ENCODE measurements at regions not wholly inside any gene's neighbourhood (a gene's known extent, or its start where the extent isn't known, plus 50 kb on each side); places are given as distances from the start of the nearest gene placed in this dataset.

DNA sequence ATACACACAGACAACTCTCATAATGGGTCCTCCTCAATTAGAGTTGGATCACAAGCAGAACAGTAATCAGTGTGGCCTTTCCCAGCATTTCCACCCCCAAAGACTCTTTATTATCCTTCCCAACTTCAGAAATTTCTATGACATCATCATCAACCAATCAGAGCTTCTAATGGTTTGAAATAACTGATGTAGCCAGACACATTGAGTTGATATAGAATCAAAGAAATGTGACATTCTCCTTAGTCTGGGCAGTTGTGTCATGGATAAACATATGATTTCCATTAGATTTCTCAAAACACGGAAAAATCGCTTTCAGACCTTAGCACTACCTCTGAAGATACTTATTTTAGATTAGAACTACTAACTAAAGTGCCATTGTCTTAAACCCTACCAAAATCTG is 75.7 kb upstream of the NFIB start:
- DNase-seq, result no peak

DNA sequence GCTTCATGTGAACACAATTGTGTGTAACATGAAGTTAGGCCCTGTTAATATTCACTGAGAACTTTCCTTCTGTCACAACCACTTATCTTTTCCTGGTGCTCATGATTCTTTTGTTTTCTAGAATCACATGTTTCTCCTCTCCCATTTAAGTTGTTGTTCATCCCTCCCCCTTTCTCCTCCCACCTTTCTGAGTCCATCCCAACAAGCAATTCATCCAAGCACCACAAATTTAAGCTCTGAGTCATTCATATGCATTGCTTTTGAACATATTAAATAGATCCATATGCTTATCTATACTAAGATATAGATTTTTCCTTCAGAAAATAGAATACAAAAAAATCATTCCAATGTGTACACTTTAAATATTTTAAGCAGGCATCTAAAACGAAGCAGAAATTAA is 75.2 kb upstream of the NFIB start:
- no peak for DNase-seq

DNA sequence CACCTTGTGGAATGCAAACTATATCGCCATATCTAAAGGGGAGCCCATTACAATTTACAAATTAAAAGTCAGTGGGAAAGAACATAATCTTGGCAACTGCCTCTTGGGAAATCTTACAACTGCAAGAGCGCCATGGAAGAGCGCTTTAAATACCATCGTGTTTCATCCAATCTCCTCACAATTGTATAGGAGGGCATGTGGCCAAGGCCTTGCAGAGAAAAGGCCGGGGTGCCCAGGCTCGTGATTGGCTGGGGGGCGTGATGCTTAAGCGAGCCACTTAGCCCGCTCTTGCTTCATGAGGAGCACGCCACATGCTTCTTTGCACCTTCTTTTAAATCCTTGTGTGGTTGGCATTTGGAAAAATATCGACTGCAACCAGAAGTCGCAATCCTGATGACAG is 69.8 kb upstream of the NFIB start:
- no peak for DNase-seq

DNA sequence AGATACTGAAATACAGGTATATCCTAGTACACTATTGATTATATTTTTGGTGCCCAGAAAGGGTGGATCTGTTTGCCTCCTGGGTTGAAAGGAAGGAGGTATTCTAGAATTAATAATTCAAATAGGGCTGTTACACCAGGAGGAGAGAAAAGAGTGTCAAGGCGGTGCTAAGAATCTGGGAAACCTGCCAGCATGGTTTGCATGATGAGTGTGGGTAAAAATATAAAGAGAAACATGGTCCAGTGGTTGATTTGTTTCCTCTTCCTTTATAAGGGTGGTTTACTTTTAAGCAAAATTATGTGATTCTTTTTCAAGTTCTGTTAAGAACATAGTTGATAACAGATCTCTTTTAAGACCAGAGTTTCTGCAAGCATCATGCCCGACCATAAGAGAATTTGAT is 69.4 kb upstream of the NFIB start:
- no peak for DNase-seq

DNA sequence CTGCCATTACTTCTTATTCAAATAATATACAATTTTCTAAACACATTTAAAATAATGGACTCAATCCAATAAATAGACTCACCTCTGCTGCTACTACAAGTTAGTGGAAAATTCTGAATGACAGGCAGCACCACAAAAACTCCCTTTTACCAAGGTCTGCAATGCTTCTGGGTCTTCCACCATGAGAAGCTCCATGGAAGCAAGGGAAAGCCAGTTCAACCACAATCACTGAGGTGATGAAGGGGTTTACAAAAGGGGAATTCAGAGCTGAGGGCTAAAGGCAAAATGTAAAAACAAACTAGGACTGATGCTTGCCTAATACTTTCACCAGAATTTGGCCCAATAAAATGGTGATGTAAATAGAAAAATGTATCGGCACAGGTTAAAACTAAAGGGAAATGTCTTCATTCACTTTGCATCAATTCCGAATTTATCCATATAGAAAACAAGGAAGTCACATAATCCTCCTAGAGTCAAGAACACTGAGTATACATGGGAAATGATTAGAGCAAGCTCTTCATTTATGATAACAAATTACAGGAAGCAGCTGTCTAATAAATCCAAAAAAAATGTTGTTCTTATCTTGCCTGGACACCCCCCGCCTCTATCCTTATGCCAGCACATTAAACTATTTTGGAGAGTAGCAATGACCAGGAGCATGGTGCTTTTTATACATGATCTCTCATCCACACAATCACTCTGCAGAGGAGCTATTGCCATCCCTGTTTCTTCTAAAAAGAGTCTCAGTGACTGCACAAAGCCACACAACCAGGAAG is 66.3 kb upstream of the NFIB start:
- no peak for DNase-seq

DNA sequence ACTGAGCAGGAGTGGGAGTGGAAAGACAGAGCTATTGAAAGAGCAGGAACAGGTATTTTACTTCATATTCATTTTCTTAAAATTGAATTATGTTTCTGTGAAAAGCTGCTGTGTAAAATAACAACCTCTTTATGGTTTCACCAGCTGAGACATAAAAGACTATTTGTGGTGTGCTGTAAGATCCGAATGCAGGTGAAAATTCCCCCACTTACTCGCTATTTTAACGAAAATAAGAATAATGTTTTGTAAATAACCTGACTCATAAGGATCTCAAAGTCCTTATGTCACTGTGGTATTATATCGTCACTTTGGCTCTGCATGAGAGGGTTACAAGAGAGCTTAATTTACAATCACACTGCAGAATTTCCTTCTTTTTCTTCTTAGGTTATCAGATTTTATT is 65.3 kb upstream of the NFIB start:
- DNase-seq, result no peak

DNA sequence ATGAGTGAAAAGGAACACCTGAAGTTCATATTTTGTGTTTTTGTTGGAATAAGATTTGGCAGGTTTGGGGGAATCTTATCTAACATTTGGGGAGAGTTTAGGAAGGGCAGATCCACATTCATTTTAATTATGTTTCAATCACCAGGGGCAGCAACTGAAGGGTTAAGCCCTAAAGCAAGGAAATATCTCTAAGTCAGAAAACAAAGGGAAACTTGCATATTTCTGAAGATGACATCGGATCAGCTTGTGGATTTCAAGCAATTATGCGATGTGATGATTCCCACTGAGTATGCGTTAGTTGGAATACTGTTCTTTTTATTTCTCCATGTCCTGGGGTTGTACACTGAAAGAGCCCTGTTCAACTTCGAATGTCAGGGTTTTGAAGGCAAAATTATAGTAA is 59.8 kb upstream of the NFIB start:
- no peak for DNase-seq

DNA sequence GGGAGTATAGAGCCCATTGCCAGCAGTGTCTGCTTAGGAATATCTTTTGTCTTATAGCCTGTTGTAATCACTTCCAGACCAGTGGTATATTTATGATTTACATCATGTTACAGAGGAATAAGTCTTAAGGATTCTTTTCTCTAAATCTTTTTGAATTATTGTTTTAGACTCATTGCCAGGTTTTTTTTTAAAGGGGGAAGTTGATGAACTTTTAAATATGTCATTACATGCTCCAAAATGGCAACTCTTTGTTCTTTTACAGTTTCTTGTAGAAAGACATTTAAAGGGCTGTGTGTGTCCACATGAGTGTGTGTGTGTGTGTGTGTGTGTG is 59.4 kb upstream of the NFIB start:
- DNase-seq, result no peak

DNA sequence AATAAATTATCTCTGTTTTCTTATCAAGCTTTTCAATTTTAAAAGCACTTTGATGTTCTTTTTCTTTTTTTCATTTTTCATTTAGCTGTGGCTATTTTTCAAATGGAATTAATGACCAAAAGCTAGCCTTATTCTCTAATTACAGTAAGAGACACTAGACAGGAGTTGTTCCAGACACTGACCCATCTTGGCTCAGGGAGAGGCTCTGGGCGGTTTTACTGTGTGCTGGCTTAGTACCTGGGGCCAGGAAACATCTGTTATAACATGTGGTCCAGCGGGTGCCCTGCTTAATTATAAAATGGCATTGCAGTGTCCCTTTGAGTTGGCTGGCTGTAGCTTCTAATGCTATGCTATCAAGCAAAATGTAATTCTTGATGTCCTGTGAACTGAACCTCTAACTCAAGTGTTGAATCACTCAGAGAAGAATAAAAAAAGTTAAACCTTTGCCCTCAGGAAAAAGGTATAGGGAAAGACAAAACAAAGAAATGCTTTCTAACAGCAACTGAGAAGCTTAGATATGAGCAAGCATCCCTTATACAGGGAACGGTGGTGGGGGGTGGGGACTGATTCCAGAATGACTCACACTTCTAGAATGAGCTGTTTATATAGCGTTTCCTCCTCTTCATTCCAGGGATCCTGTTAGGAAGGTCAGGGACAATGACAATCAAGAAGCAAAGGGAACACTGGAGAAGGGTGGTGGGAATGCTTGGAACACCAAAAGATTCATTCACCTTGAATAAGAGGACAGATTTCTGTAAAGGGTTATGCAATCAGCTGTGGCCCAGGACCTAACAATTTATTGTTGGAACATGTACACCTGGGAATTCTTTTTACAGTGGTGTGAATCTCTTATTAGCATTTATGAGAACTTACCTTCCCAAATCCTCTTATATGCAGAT is 58.7 kb upstream of the NFIB start:
- no peak for DNase-seq

DNA sequence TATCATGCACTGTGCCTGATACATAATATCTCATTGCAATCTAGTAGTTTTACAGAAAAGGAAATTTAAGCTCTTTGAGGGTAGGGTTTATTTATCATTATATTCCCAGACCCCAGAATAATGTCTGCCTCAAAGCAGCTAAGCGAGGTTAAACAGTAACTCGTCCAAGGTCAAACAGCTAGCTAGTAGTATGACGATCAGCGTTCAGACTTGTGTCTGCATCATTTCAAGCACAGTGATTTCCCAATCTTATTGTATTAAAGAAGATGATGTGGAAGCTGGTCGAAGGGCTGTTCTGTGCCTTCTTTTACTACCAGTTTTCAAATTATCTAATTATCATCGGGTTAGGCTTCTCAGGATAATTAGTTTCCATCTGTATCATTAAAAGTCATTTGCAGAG is 55.1 kb upstream of the NFIB start:
- DNase-seq, result no peak

DNA sequence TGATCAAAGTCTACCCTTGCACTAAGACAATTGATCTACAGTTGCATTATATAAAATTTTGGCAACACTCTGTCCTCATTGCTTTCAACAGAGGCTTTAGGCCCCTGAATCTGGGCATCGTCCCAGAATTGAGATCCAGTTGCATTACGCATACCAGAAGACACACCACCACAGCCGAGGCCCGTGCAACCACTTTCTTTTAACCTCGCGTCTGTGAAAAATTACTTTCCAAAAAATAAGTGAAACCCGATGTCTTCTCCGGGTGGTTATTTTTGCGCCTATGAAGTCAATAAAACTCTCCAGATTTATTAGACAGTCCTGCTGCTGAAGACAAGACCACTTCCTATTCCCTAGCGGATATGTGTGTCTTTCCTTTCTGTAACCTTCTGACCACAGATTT is 52.1 kb upstream of the NFIB start:
- DNase-seq, result no peak

DNA sequence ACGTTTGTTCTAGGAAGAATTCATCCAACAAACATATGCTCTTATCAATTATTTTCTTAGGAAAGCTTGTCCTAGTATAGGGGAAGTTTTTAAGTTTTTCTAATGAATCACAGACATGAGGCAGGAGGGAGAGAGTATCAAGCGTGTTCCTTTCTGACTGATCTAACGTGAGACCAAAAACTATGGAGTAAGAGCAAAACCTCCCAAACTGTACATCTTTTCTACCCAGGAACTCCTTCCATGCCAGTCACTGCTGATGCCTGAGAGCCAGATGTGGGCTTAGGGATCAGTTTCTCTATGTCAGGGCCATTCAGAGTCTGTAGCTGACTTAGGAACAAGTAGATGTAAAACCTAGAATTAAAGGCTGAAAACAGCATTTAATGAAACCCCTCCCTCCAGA is 51.7 kb upstream of the NFIB start:
- no peak for DNase-seq

Data from NCI-H2081 treated with DMSO at 0.1 percent for 48 hours (cell line).